ENCODE measurements at regions not wholly inside any gene's neighbourhood (a gene's known extent, or its start where the extent isn't known, plus 50 kb on each side); places are given as distances from the start of the nearest gene placed in this dataset.

DNA sequence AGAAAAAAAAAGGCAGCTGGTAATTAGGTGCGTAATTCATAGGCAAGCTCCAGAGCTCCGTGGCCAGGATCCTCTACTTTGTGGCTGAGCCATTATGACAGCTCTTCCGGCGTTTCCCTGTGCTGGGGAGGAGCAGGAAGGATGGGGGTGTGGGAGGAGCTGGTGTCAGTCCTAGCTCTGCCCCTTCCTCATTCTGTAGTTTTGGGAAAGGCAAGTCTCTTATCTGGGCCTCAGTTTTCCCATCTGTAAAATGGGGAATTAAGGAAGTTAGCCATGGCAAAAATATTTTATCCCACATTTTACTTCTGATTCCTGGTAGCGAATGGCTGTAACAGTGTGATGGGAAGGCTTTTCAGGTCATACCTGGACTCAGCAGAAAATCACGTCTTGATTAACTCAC lies 81.1 kb downstream of the SEC61B start:
- TF ChIP-seq, protein P1, sequence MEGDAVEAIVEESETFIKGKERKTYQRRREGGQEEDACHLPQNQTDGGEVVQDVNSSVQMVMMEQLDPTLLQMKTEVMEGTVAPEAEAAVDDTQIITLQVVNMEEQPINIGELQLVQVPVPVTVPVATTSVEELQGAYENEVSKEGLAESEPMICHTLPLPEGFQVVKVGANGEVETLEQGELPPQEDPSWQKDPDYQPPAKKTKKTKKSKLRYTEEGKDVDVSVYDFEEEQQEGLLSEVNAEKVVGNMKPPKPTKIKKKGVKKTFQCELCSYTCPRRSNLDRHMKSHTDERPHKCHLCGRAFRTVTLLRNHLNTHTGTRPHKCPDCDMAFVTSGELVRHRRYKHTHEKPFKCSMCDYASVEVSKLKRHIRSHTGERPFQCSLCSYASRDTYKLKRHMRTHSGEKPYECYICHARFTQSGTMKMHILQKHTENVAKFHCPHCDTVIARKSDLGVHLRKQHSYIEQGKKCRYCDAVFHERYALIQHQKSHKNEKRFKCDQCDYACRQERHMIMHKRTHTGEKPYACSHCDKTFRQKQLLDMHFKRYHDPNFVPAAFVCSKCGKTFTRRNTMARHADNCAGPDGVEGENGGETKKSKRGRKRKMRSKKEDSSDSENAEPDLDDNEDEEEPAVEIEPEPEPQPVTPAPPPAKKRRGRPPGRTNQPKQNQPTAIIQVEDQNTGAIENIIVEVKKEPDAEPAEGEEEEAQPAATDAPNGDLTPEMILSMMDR (IDR thresholded peaks at IDR 0.05; ENCODE audit: borderline replicate concordance, extremely low read depth, low read length, poor library complexity, severe bottlenecking), result no peak
- no peak for TF ChIP-seq EZH2 (IDR thresholded peaks at IDR 0.05; ENCODE audit: borderline replicate concordance, low read depth, low read length, severe bottlenecking)

Data from DND-41 (cell line).